A673 (cell line): ENCODE measurements at regions not wholly inside any gene's neighbourhood (a gene's known extent, or its start where the extent isn't known, plus 50 kb on each side); places are given as distances from the start of the nearest gene placed in this dataset.

Source experiments
- CTCF ChIP-seq: fragments of 300-800, 200-600 bp; sonication (generic); conservative IDR thresholded peaks from 2 replicates; pipeline ENCODE4 v1.5.1; 2017; ENCODE audit warnings: low read depth, mild to moderate bottlenecking, antibody characterized with exemption, low read length, moderate library complexity, mixed read lengths
- EZH2 ChIP-seq: fragments of 200-600 bp; sonication (generic); IDR thresholded peaks from 2 replicates; pipeline ENCODE4 v1.6.1; 2017; ENCODE audit warnings: borderline replicate concordance, low read depth, mild to moderate bottlenecking, mixed read lengths, antibody characterized with exemption, low read length; ENCODE audit not compliant: poor library complexity, severe bottlenecking

- no peak for TF ChIP-seq EZH2
- TF ChIP-seq CTCF, result no peak
Observed at GRCh38 chr10:52967806-52968795, 195.5 kb upstream of the MBL2 start.
